ENCODE measurements at regions not wholly inside any gene's neighbourhood (a gene's known extent, or its start where the extent isn't known, plus 50 kb on each side); places are given as distances from the start of the nearest gene placed in this dataset.

DNA sequence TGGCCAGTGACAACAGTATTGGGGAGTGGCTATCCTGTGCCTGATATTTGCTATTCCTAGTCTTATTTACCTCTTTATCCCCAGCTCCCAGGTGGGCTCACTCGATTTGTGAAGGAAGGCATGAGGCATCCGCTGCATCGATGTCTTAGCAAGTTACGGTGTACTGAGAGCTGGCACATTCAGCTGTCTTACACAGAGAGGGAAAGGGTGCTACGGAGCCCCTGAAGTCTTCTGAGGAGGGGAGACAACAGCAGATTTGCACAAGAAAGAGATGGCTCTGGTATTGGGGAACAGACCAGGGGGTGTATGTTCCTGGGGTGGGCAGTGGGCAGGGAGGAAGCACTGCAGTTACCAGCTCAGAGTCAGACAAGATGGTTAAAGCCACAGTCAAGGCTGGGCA is 172.6 kb downstream of the FGF18 start:
- H3K36me3 ChIP-seq (ENCODE audit: control insufficient read depth, insufficient read depth, low read length), result no peaks in the 10 kb centered on the region
- H3K4me3 ChIP-seq (ENCODE audit: low read depth, low read length), result no peak overlapping the region
- H3K27me3 ChIP-seq (ENCODE audit: control insufficient read depth, insufficient read depth, low read length), result peaks cover 2% of the 10 kb centered on the region
- TF ChIP-seq, protein P1, sequence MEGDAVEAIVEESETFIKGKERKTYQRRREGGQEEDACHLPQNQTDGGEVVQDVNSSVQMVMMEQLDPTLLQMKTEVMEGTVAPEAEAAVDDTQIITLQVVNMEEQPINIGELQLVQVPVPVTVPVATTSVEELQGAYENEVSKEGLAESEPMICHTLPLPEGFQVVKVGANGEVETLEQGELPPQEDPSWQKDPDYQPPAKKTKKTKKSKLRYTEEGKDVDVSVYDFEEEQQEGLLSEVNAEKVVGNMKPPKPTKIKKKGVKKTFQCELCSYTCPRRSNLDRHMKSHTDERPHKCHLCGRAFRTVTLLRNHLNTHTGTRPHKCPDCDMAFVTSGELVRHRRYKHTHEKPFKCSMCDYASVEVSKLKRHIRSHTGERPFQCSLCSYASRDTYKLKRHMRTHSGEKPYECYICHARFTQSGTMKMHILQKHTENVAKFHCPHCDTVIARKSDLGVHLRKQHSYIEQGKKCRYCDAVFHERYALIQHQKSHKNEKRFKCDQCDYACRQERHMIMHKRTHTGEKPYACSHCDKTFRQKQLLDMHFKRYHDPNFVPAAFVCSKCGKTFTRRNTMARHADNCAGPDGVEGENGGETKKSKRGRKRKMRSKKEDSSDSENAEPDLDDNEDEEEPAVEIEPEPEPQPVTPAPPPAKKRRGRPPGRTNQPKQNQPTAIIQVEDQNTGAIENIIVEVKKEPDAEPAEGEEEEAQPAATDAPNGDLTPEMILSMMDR (IDR thresholded peaks at IDR 0.05; ENCODE audit: insufficient read depth, low read length, poor library complexity, severe bottlenecking), result no peak
- no peak for DNase-seq (ENCODE audit: low read depth)

DNA sequence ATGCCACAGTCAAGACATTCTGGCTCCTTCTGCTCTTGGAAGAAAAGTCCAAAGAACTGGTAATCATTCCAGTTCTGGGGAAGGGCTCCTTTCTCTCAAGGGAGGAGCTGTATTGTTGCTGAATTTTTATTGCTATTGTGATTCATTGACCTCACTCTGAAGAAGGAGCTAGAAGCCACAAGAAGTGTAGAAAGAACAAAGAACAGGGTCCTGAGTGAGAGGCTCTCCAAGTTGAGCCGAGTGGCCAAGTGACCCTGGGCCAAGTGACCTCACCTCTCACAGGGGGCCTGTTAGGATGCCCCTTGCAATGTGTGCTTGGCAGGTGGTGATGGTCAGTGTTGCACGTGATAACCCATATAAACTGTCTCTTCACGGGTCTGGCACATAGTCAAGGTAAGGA is 173.3 kb downstream of the FGF18 start:
- Histone ChIP-seq H3K36me3 (ENCODE audit: control insufficient read depth, insufficient read depth, low read length) (no peaks in the 10 kb centered on the region), H3K27me3 (ENCODE audit: control insufficient read depth, insufficient read depth, low read length) (peaks cover 2% of the 10 kb centered on the region), H3K4me3 (ENCODE audit: low read depth, low read length) (no peak overlapping the region)
- TF ChIP-seq, protein P1 (IDR thresholded peaks at IDR 0.05; ENCODE audit: insufficient read depth, low read length, poor library complexity, severe bottlenecking), result no peak
- DNase-seq (ENCODE audit: low read depth), result no peak

DNA sequence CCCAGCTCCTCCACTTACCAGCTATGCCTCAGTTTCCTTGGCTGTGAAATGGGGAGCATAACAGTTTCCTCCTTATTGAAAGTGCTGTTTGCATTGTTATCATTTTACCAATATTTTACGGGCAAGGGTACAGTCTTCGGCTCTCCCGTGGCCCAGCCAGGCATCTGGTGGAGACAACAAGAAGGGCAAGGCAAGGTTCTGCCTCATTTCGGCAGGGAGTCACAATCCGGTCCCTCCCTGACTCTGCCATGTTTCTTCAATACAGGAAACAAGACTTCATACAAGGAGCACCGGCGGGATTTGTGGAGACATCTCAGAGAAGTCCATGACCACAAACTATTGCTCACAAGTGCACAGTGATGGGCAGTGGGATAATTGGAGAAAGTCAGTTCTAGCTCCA is 174.0 kb downstream of the FGF18 start:
- TF ChIP-seq, protein P1 (IDR thresholded peaks at IDR 0.05; ENCODE audit: insufficient read depth, low read length, poor library complexity, severe bottlenecking), result no peak
- peaks cover 2% of the 10 kb centered on the region for H3K27me3 ChIP-seq (ENCODE audit: control insufficient read depth, insufficient read depth, low read length)
- no peak for DNase-seq (ENCODE audit: low read depth)
- no peaks in the 10 kb centered on the region for H3K36me3 ChIP-seq (ENCODE audit: control insufficient read depth, insufficient read depth, low read length)
- H3K4me3 ChIP-seq (ENCODE audit: low read depth, low read length), result no peak overlapping the region

DNA sequence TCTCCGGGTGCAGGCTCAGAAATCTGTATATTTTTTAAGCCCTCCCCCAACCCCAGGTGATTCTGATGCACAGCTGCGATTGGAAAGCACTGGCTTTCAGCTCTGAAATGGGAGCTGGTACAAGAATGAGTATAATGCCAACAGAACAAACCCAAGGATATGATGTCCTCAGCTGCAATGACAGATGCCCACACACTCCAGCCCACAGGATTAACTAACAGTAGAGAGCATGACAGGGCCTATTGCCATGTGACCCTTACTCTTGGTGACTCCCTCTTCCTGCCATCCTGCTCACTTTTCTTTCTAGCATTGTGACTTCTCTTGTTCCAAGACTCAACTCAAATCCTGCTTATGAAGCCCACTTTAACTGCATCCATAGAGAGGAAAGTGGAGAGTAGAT is 174.5 kb downstream of the FGF18 start:
- TF ChIP-seq, protein P1 (IDR thresholded peaks at IDR 0.05; ENCODE audit: insufficient read depth, low read length, poor library complexity, severe bottlenecking), result no peak
- Histone ChIP-seq H3K4me3 (ENCODE audit: low read depth, low read length) (no peak overlapping the region), H3K27me3 (ENCODE audit: control insufficient read depth, insufficient read depth, low read length) (peaks cover 2% of the 10 kb centered on the region), H3K36me3 (ENCODE audit: control insufficient read depth, insufficient read depth, low read length) (no peaks in the 10 kb centered on the region)
- no peak for DNase-seq (ENCODE audit: low read depth)

DNA sequence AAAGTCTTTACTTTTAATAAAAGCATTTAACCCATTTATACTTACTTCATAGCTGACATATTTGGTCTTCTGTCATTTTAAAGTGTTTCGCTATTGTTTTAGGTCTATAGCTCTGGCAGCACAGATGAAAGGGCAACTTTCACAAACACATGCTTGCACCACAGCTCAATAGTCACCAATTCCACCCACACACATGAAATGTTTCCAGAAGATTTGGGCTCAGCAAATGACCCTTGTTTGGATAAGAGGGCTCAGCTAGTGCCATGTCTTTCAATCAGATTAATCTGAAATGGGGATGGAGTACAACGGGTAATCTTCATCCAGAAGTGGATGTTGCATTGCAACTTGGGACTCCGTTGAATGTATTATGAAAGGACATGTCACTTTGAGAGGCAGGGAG is 176.0 kb downstream of the FGF18 start:
- Histone ChIP-seq H3K36me3 (ENCODE audit: control insufficient read depth, insufficient read depth, low read length) (no peaks in the 10 kb centered on the region), H3K4me3 (ENCODE audit: low read depth, low read length) (no peak overlapping the region), H3K27me3 (ENCODE audit: control insufficient read depth, insufficient read depth, low read length) (no peaks in the 10 kb centered on the region)
- DNase-seq (ENCODE audit: low read depth), result no peak
- TF ChIP-seq, protein P1 (IDR thresholded peaks at IDR 0.05; ENCODE audit: insufficient read depth, low read length, poor library complexity, severe bottlenecking), result no peak

DNA sequence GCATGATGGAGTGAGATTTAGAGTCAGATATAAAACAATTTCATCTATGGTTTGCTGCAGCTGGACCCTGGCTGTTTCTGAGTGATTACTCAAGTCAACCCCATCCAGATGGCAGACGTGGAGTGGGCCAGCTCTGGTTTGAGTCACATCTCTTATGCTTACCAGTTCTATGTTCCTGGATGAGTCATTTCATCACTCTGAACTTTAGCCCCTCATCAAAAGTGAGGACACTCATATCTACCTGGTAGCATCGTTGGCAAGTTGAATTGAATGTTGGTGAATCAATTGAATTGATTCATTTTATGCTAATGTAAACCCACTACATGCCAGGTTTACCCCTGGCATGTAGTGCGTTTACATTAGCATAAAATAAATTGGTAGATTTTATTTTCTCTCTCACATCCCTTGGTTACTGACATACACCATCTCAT is 176.4 kb downstream of the FGF18 start:
- TF ChIP-seq, protein P1 (IDR thresholded peaks at IDR 0.05; ENCODE audit: insufficient read depth, low read length, poor library complexity, severe bottlenecking), result no peak
- Histone ChIP-seq H3K27me3 (ENCODE audit: control insufficient read depth, insufficient read depth, low read length) (no peaks in the 10 kb centered on the region), H3K36me3 (ENCODE audit: control insufficient read depth, insufficient read depth, low read length) (no peaks in the 10 kb centered on the region), H3K4me3 (ENCODE audit: low read depth, low read length) (no peak overlapping the region)
- no peak for DNase-seq (ENCODE audit: low read depth)
